ENCODE measurements at regions not wholly inside any gene's neighbourhood (a gene's known extent, or its start where the extent isn't known, plus 50 kb on each side); places are given as distances from the start of the nearest gene placed in this dataset.

GRCh38 chr4:33989820-33990443, 2254.4 kb downstream of the ARAP2 start:
- Mint-ChIP-seq H3K4me3 (no peak overlapping the region), H3K27ac (no peak overlapping the region), H3K4me1 (ENCODE audit: low read depth) (no peaks in the 10 kb centered on the region), H3K27me3 (no peaks in the 10 kb centered on the region), H3K9me3 (peaks cover 2% of the 10 kb centered on the region), H3K36me3 (ENCODE audit: low read depth) (no peaks in the 10 kb centered on the region)
- ChIA-PET CTCF (no interaction called here), POLR2A (no interaction called here)
- no peak overlapping the region for H3K27ac ChIP-seq (ENCODE audit: low read depth in 1 of 2, low read length in 2 of 2)
- ATAC-seq (ENCODE audit: poor library complexity) (no peak), DNase-seq (no peak)
- no peaks in the 10 kb centered on the region for H3K4me1 ChIP-seq (ENCODE audit: insufficient read depth, low read length)
- no peak for TF ChIP-seq CTCF (IDR thresholded peaks at IDR 0.05)
- H3K27me3 ChIP-seq (ENCODE audit: control insufficient read depth in 1 of 2, insufficient read depth in 2 of 2, low read length in 2 of 2), result no peaks in the 10 kb centered on the region
- H3K4me3 ChIP-seq (ENCODE audit: low read length), result no peak overlapping the region
- no peaks in the 10 kb centered on the region for H3K9me3 ChIP-seq (ENCODE audit: control insufficient read depth in 1 of 2, insufficient read depth in 1 of 2, low read length in 2 of 2)
- H3K36me3 ChIP-seq (ENCODE audit: insufficient read depth, low read length), result no peaks in the 10 kb centered on the region
- intact Hi-C loops (cut with DNase I, micrococcal nuclease), result no loop called here

GRCh38 chr4:33996075-33996718, 2248.1 kb downstream of the ARAP2 start:
- TF ChIP-seq CTCF (IDR thresholded peaks at IDR 0.05), result no peak
- Histone ChIP-seq H3K9me3 (ENCODE audit: control insufficient read depth in 1 of 2, insufficient read depth in 1 of 2, low read length in 2 of 2) (no peaks in the 10 kb centered on the region), H3K4me1 (ENCODE audit: insufficient read depth, low read length) (no peaks in the 10 kb centered on the region), H3K4me3 (ENCODE audit: low read length) (no peak overlapping the region), H3K27me3 (ENCODE audit: control insufficient read depth in 1 of 2, insufficient read depth in 2 of 2, low read length in 2 of 2) (no peaks in the 10 kb centered on the region), H3K27ac (ENCODE audit: low read depth in 1 of 2, low read length in 2 of 2) (no peak overlapping the region), H3K36me3 (ENCODE audit: insufficient read depth, low read length) (no peaks in the 10 kb centered on the region)
- Mint-ChIP-seq H3K4me1 (ENCODE audit: low read depth) (no peaks in the 10 kb centered on the region), H3K9me3 (peaks cover 2% of the 10 kb centered on the region), H3K27me3 (no peaks in the 10 kb centered on the region), H3K27ac (no peak overlapping the region), H3K36me3 (ENCODE audit: low read depth) (no peaks in the 10 kb centered on the region), H3K4me3 (no peak overlapping the region)
- intact Hi-C loops (cut with DNase I, micrococcal nuclease), result no loop called here
- ATAC-seq (ENCODE audit: poor library complexity) (no peak), DNase-seq (no peak)
- ChIA-PET POLR2A (no interaction called here), CTCF (no interaction called here)

GRCh38 chr4:33998291-33998690, 2246.0 kb downstream of the ARAP2 start:
- Histone ChIP-seq H3K4me1 (ENCODE audit: insufficient read depth, low read length) (no peaks in the 10 kb centered on the region), H3K36me3 (ENCODE audit: insufficient read depth, low read length) (no peaks in the 10 kb centered on the region), H3K27ac (ENCODE audit: low read depth in 1 of 2, low read length in 2 of 2) (no peak overlapping the region), H3K27me3 (ENCODE audit: control insufficient read depth in 1 of 2, insufficient read depth in 2 of 2, low read length in 2 of 2) (no peaks in the 10 kb centered on the region), H3K4me3 (ENCODE audit: low read length) (no peak overlapping the region), H3K9me3 (ENCODE audit: control insufficient read depth in 1 of 2, insufficient read depth in 1 of 2, low read length in 2 of 2) (no peaks in the 10 kb centered on the region)
- intact Hi-C loops (cut with DNase I, micrococcal nuclease), result no loop called here
- Mint-ChIP-seq H3K9me3 (peaks cover 2% of the 10 kb centered on the region), H3K4me3 (no peak overlapping the region), H3K36me3 (ENCODE audit: low read depth) (no peaks in the 10 kb centered on the region), H3K27ac (no peak overlapping the region), H3K4me1 (ENCODE audit: low read depth) (no peaks in the 10 kb centered on the region), H3K27me3 (no peaks in the 10 kb centered on the region)
- no peak for ATAC-seq (ENCODE audit: poor library complexity)
- ChIA-PET CTCF (no interaction called here), POLR2A (no interaction called here)
- DNase-seq, result no peak
- TF ChIP-seq CTCF (IDR thresholded peaks at IDR 0.05), result no peak
